ENCODE measurements at regions not wholly inside any gene's neighbourhood (a gene's known extent, or its start where the extent isn't known, plus 50 kb on each side); places are given as distances from the start of the nearest gene placed in this dataset.

DNA sequence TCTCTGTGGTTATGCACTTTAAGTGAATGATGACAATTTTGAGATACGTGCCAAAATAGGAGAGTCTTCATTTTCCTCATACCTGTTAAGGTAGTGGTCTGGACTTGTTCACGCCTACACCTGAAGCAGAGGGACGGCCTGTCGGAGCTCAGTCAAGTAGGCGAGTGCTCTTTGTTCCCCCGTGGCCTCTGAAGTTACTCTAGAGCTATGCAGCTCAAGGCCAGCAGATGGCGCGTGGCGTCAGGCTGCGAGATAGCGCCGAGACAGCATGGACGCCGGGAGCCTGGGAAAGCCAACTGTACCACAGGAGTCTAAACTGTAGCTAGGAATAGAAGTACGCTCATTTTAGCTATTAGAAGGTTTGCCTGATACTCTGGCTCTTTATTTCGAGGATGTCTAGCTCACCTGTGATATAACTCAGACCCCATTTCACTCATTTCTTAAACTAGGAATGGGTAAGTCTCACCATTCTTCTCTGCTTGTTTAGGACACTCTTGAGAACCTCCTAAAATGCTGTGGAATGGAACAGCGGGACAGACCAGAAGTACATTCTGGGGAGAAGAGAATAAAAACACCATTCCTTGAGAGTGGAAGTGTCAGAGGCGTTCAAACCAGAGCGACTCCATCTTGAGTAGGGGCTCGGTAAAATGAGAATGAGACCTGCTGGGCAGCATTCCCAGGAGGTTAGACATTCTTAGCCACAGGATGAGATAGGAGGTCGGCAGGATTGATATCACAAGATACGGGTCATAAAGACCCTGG, 267.4 kb upstream of the HMGA2 start:
- POLR2A ChIA-PET: interaction anchor here (0.9 to 1.2 kb wide), 3 partner anchors 20 to 266 kb away, joined by 3 to 5 read pairs (median 4); no protein-coding TSS in a partner anchor
- no TSS peak for BruUV-seq (replicated peaks)
- peaks cover 0 to 21% of the 10 kb centered on the region in 2 experiments; a peak in 2 of 4 replicates for H3K36me3 ChIP-seq (ENCODE audit: control insufficient read depth in 1 of 2, insufficient read depth in 2 of 2, low read length in 2 of 2)
- H3K4me3 ChIP-seq (replicated peaks in 1 of 2; ENCODE audit: low read depth in 1 of 2, low read length in 2 of 2): no peak overlapping the region
- H3K4me1 ChIP-seq (ENCODE audit: control insufficient read depth in 1 of 2, insufficient read depth in 2 of 2, low read length in 2 of 2): peaks cover 7 to 45% of the 10 kb centered on the region in 2 experiments; a peak in 3 of 4 replicates
- intact Hi-C loops (cut with micrococcal nuclease): loop anchor here (2.0 to 10.0 kb wide), 3 partner anchors 265 to 530 kb away; partner anchors contain the start of gene HMGA2
- no peaks in the 10 kb centered on the region for H3K9me2 ChIP-seq (ENCODE audit: insufficient read depth)
- peak; percentile 80 for DNase-seq (ENCODE audit: low read depth, low spot score)
- H3K27ac ChIP-seq (ENCODE audit: low read depth, low read length): peak overlapping the region; percentile 53
- TF ChIP-seq MAX (IDR thresholded peaks at IDR 0.05): peak; percentile 71
- 0 out of 2 replicates have a peak, but pooled peaks have one; percentile 12 for TF ChIP-seq POLR2AphosphoS5 (IDR thresholded peaks at IDR 0.05; ENCODE audit: low read depth, low read length)
- no peak for TF ChIP-seq EZH2 (IDR thresholded peaks at IDR 0.05)
- peak; percentile 82 for TF ChIP-seq TCF7L2 (IDR thresholded peaks at IDR 0.05; ENCODE audit: borderline replicate concordance, extremely low read depth, insufficient read depth, insufficient read length)
- TF ChIP-seq ZBTB33 (IDR thresholded peaks at IDR 0.05; ENCODE audit: extremely low read depth, insufficient replicate concordance, low read length): no peak
- TF ChIP-seq CEBPB (IDR thresholded peaks at IDR 0.05; ENCODE audit: low read depth): no peak
- TF ChIP-seq YY1 (IDR thresholded peaks at IDR 0.05; ENCODE audit: extremely low read depth, insufficient replicate concordance, low read depth, low read length): peak; percentile 74
- peak; percentile 75; the same call in 1 of the 2 replicates for TF ChIP-seq CBX3 (IDR thresholded peaks at IDR 0.05; ENCODE audit: low read depth)
- no peak for TF ChIP-seq EZH2phosphoT487 (IDR thresholded peaks at IDR 0.05; ENCODE audit: borderline replicate concordance)
- TF ChIP-seq, protein P1, sequence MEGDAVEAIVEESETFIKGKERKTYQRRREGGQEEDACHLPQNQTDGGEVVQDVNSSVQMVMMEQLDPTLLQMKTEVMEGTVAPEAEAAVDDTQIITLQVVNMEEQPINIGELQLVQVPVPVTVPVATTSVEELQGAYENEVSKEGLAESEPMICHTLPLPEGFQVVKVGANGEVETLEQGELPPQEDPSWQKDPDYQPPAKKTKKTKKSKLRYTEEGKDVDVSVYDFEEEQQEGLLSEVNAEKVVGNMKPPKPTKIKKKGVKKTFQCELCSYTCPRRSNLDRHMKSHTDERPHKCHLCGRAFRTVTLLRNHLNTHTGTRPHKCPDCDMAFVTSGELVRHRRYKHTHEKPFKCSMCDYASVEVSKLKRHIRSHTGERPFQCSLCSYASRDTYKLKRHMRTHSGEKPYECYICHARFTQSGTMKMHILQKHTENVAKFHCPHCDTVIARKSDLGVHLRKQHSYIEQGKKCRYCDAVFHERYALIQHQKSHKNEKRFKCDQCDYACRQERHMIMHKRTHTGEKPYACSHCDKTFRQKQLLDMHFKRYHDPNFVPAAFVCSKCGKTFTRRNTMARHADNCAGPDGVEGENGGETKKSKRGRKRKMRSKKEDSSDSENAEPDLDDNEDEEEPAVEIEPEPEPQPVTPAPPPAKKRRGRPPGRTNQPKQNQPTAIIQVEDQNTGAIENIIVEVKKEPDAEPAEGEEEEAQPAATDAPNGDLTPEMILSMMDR (IDR thresholded peaks at IDR 0.05 in 2 of 3, conservative IDR thresholded peaks at IDR 0.05 in 1 of 3; ENCODE audit: borderline replicate concordance in 1 of 3, insufficient read depth in 1 of 3, low read depth in 2 of 3, low read length in 2 of 3): peak; percentile 67 to 94 (median 85); a peak in 5 of 6 replicates
- peak; percentile 94 for TF ChIP-seq RAD21 (IDR thresholded peaks at IDR 0.05; ENCODE audit: low read depth)
- no peaks in the 10 kb centered on the region for H3K9me3 ChIP-seq (ENCODE audit: control insufficient read depth in 1 of 2, insufficient read depth in 1 of 2, low read depth in 1 of 2, low read length in 2 of 2)
- H3K79me2 ChIP-seq (ENCODE audit: insufficient read depth, low read length): peaks cover 3% of the 10 kb centered on the region; the same call in 1 of the 2 replicates
- peak overlapping the region; percentile 52 for H2AFZ ChIP-seq (ENCODE audit: low read depth, low read length, poor library complexity, severe bottlenecking)
- ATAC-seq: peak; percentile 98
- H3K27me3 ChIP-seq (ENCODE audit: insufficient read depth, low read length): no peaks in the 10 kb centered on the region
- RAD21 ChIA-PET (ENCODE audit: low non-redundant PET in 1 of 2, low total read pairs in 2 of 2, uncharacterized antibody in 2 of 2, unreplicated experiment in 2 of 2): interaction anchor here in 1 of 2 experiments (0.6 to 1.6 kb wide), 4 partner anchors 20 to 208 kb away, joined by 3 to 6 read pairs (median 4); no protein-coding TSS in a partner anchor
- no peaks in the 10 kb centered on the region for H4K20me1 ChIP-seq (ENCODE audit: insufficient read depth)
- CTCF ChIA-PET: interaction anchor here (0.6 to 1.2 kb wide), 18 partner anchors 9 to 384 kb away, joined by 3 to 18 read pairs (median 4); no protein-coding TSS in a partner anchor
- peak overlapping the region; percentile 33; the same call in 1 of the 2 replicates for H3K9ac ChIP-seq (ENCODE audit: low read length)
- H3K4me2 ChIP-seq (ENCODE audit: low read length): peak overlapping the region; percentile 34

All from HCT116 (cell line).